Endothelial cell of umbilical vein (primary cell): ENCODE measurements at regions not wholly inside any gene's neighbourhood (a gene's known extent, or its start where the extent isn't known, plus 50 kb on each side); places are given as distances from the start of the nearest gene placed in this dataset.

Source experiments
- BruUV-seq: library from RNA; stranded (reverse); fragments of 400-500 nt; replicated peaks from 2 replicates; lab custom pipeline; 2021; lab: Mats Ljungman, UMichigan
- CTCF ChIA-PET: fragments of 300-600, 350-600 bp; sonication (Branson Sonifier 250); formaldehyde crosslinking; loops from one replicate; lab custom pipeline; 2021; ENCODE audit warnings: antibody characterized with exemption, inconsistent platforms; lab: Charles Lee
- POLR2A ChIA-PET: fragments of 300-600, 350-600 bp; sonication (Branson Sonifier 250); formaldehyde crosslinking; loops from one replicate; lab custom pipeline; 2021; ENCODE audit warnings: antibody characterized with exemption, inconsistent platforms; lab: Charles Lee
- DNase-seq: peaks from one replicate; pipeline ENCODE4 v3.0.0-alpha.2; 2011; ENCODE audit warnings: low read depth, low spot score
- FAIRE-seq: peaks from 2 replicates; lab custom pipeline; 2011; peaks lifted over from hg19 to GRCh38; lab: Jason Lieb, UNC
- H2AFZ ChIP-seq: 2 replicates; pipeline ENCODE4 v1.6.0; 2012; ENCODE audit warnings: low read depth, low read length, control low read depth, inconsistent platforms
- H3K27ac ChIP-seq: 2 replicates; pipeline ENCODE4 v1.5.1; 2011; ENCODE audit warnings: low read depth, mild to moderate bottlenecking, control low read depth, low read length, moderate library complexity; ENCODE audit not compliant: insufficient read depth
- H3K27me3 ChIP-seq, 2 experiments: 2 replicates each; pipeline versions ENCODE4 v1.6.0 to v1.6.1; 2011; ENCODE audit warnings: low read length in 2 of 2, mixed read lengths in 1 of 2; ENCODE audit not compliant: control insufficient read depth in 2 of 2, insufficient read depth in 2 of 2
- H3K36me3 ChIP-seq, 2 experiments: 2 replicates in 1 of 2; 3 replicates in 1 of 2; pipeline ENCODE4 v1.5.1; 2011; ENCODE audit warnings: low read length in 2 of 2, mild to moderate bottlenecking in 1 of 2, moderate library complexity in 1 of 2; ENCODE audit not compliant: control insufficient read depth in 2 of 2, insufficient read depth in 2 of 2; ENCODE audit errors: extremely low read depth in 1 of 2
- H3K4me1 ChIP-seq: 3 replicates; pipeline ENCODE4 v1.5.1; 2011; ENCODE audit warnings: mild to moderate bottlenecking, low read length; ENCODE audit not compliant: control insufficient read depth, insufficient read depth; ENCODE audit errors: extremely low read depth
- H3K4me2 ChIP-seq: 2 replicates; pipeline ENCODE4 v1.6.1; 2011; ENCODE audit warnings: low read length, control low read depth, mixed read lengths; ENCODE audit not compliant: insufficient read depth
- H3K4me3 ChIP-seq, 3 experiments: fragments of 200-600 bp in 1 of 3; sonication (generic), shearing (Covaris generic) in 1 of 3; replicated peaks in 1 of 3; 2 replicates each; pipeline ENCODE4 v1.5.1; 2011 to 2016; ENCODE audit warnings: control low read depth in 3 of 3, low read length in 3 of 3, mild to moderate bottlenecking in 2 of 3, inconsistent platforms in 1 of 3, low read depth in 1 of 3, moderate library complexity in 1 of 3; ENCODE audit not compliant: insufficient read depth in 1 of 3
- H3K79me2 ChIP-seq: 2 replicates; pipeline ENCODE4 v1.6.0; 2012; ENCODE audit warnings: low read length, inconsistent platforms; ENCODE audit not compliant: control insufficient read depth, insufficient read depth
- H3K9ac ChIP-seq: replicated peaks from 2 replicates; pipeline ENCODE3; 2011; ENCODE audit warnings: low read length, control low read depth; ENCODE audit not compliant: insufficient read depth; ENCODE audit errors: extremely low read depth
- H3K9me1 ChIP-seq: replicated peaks from 3 replicates; pipeline ENCODE4 v1.6.0; 2011; ENCODE audit warnings: mild to moderate bottlenecking, low read length; ENCODE audit not compliant: control insufficient read depth, insufficient read depth; ENCODE audit errors: extremely low read depth
- H3K9me3 ChIP-seq: replicated peaks from 2 replicates; pipeline ENCODE4 v1.5.1; 2012; ENCODE audit warnings: low read length, inconsistent platforms; ENCODE audit not compliant: control insufficient read depth, insufficient read depth
- H4K20me1 ChIP-seq: replicated peaks from 2 replicates; pipeline ENCODE3; 2011; ENCODE audit warnings: mild to moderate bottlenecking, low read length; ENCODE audit not compliant: control insufficient read depth, insufficient read depth; ENCODE audit errors: extremely low read depth
- CTCF ChIP-seq, 2 donors: IDR thresholded peaks; 1 replicate in 1 of 2; 2 replicates in 1 of 2; pipeline ENCODE4 v1.5.1; 2011; ENCODE audit warnings: low read length in 2 of 2, mild to moderate bottlenecking in 2 of 2, moderate library complexity in 2 of 2, control low read depth in 1 of 2, inconsistent platforms in 1 of 2, low read depth in 1 of 2; ENCODE audit not compliant: insufficient read depth in 1 of 2; ENCODE audit errors: extremely low read depth in 1 of 2
- EZH2 ChIP-seq: IDR thresholded peaks from 2 replicates; pipeline ENCODE4 v1.6.1; 2012; ENCODE audit warnings: borderline replicate concordance, low read depth, mild to moderate bottlenecking, moderate library complexity, low read length, inconsistent platforms; ENCODE audit not compliant: severe bottlenecking
- FOS ChIP-seq: IDR thresholded peaks from 2 replicates; pipeline ENCODE4 v1.6.1; 2011; ENCODE audit warnings: mild to moderate bottlenecking, low read length, moderate library complexity, borderline replicate concordance; ENCODE audit not compliant: insufficient read depth
- GATA2 ChIP-seq: IDR thresholded peaks from 2 replicates; pipeline ENCODE4 v1.7.0; 2011; ENCODE audit warnings: low read depth, mild to moderate bottlenecking, moderate library complexity, mixed read lengths, low read length; ENCODE audit not compliant: insufficient read length, insufficient read depth
- JUN ChIP-seq: IDR thresholded peaks from 2 replicates; pipeline ENCODE4 v1.6.1; 2011; ENCODE audit warnings: borderline replicate concordance, low read depth; ENCODE audit not compliant: insufficient read length, insufficient read depth
- MAX ChIP-seq: IDR thresholded peaks from 2 replicates; pipeline ENCODE4 v1.6.1; 2011; ENCODE audit not compliant: insufficient read depth, insufficient read length
- MYC ChIP-seq: IDR thresholded peaks from one replicate; pipeline ENCODE4 v1.6.1; 2011; ENCODE audit warnings: mild to moderate bottlenecking, low read depth, low read length
- POLR2A ChIP-seq: IDR thresholded peaks from 2 replicates; pipeline ENCODE4 v1.6.1; 2012; ENCODE audit warnings: low read depth, mild to moderate bottlenecking, control low read depth, low read length
- POLR2AphosphoS5 ChIP-seq: IDR thresholded peaks from 2 replicates; pipeline ENCODE4 v1.6.1; 2012; ENCODE audit warnings: low read depth, mild to moderate bottlenecking, control low read depth, low read length, moderate library complexity; ENCODE audit not compliant: insufficient read depth
- dilution Hi-C: fragments of 300-500 bp; cut with MboI; formaldehyde crosslinking; loops from one replicate; pipeline ENCODE4 v1.15.0; 2019; ENCODE audit warnings: low sequenced_read_pairs; ENCODE audit not compliant: extremely low pct_ligation_motif_present
- intact Hi-C: fragments of 100-400 bp; cut with micrococcal nuclease; formaldehyde crosslinking; loops from one replicate; pipeline ENCODE4 v1.10.0; 2022

- Histone ChIP-seq H3K4me3 (no peak overlapping the region), H3K36me3 (no peaks in the 10 kb centered on the region), H3K4me2 (no peak overlapping the region), H3K9me3 (peaks cover 1% of the 10 kb centered on the region), H3K27me3 (no peaks in the 10 kb centered on the region), H3K4me1 (no peaks in the 10 kb centered on the region), H3K27ac (no peak overlapping the region), H2AFZ (no peak overlapping the region), H3K9ac (no peak overlapping the region), H3K79me2 (no peaks in the 10 kb centered on the region), H4K20me1 (no peaks in the 10 kb centered on the region), H3K9me1 (no peaks in the 10 kb centered on the region)
- POLR2A ChIA-PET: no interaction called here
- CTCF ChIA-PET: no interaction called here
- TF ChIP-seq MYC (no peak), CTCF (IDR thresholded peaks at IDR 0.05; ENCODE audit: extremely low read depth in 1 of 2, insufficient read depth in 1 of 2, low read depth in 1 of 2, low read length in 2 of 2) (no peak), GATA2 (no peak), POLR2A (no peak), POLR2AphosphoS5 (no peak), MAX (no peak), FOS (no peak), EZH2 (no peak), JUN (no peak)
- BruUV-seq: no TSS peak
- no peak for DNase-seq
- intact Hi-C loops: no loop called here
- dilution Hi-C loops: no loop called here
- no peak for FAIRE-seq
These were observed 540.5 kb downstream of the CD83 start for GRCh38 chr6:14658030-14658429.
